A673 (cell line): ENCODE measurements at regions not wholly inside any gene's neighbourhood (a gene's known extent, or its start where the extent isn't known, plus 50 kb on each side); places are given as distances from the start of the nearest gene placed in this dataset.

Experiments used
- EZH2 ChIP-seq: fragments of 200-600 bp; sonication (generic); IDR thresholded peaks from 2 replicates; pipeline ENCODE4 v1.6.1; 2017; ENCODE audit warnings: borderline replicate concordance, low read depth, mild to moderate bottlenecking, mixed read lengths, antibody characterized with exemption, low read length; ENCODE audit not compliant: poor library complexity, severe bottlenecking
- TF ChIP-seq, protein P1 (sequence below): fragments of 300-800, 200-600 bp; sonication (generic); conservative IDR thresholded peaks from 2 replicates; pipeline ENCODE4 v1.5.1; 2017; ENCODE audit warnings: low read depth, mild to moderate bottlenecking, antibody characterized with exemption, low read length, moderate library complexity, mixed read lengths

DNA sequence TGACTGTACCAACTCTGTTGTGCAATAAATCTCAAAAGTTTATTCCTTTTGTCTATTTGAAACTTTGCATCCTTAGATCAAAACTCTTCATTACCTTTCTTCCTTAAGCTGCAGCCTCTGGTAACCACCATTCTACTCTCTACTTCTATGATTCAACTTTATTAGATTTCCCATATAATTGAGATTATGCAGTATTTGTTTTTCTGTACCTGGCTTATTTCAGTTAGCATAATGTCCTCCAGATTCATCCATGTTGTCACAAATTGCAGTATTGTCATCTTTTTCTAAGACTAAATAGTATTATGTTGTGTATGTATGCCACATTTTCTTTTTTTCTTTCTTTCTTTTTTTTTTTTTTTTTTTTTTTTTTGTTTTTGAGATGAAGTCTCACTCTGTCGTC is 1176.3 kb upstream of the TENM4 start:
- TF ChIP-seq, protein P1, sequence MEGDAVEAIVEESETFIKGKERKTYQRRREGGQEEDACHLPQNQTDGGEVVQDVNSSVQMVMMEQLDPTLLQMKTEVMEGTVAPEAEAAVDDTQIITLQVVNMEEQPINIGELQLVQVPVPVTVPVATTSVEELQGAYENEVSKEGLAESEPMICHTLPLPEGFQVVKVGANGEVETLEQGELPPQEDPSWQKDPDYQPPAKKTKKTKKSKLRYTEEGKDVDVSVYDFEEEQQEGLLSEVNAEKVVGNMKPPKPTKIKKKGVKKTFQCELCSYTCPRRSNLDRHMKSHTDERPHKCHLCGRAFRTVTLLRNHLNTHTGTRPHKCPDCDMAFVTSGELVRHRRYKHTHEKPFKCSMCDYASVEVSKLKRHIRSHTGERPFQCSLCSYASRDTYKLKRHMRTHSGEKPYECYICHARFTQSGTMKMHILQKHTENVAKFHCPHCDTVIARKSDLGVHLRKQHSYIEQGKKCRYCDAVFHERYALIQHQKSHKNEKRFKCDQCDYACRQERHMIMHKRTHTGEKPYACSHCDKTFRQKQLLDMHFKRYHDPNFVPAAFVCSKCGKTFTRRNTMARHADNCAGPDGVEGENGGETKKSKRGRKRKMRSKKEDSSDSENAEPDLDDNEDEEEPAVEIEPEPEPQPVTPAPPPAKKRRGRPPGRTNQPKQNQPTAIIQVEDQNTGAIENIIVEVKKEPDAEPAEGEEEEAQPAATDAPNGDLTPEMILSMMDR = no peak
- no peak for TF ChIP-seq EZH2
